Thyroid gland (tissue), 4 donors: ENCODE measurements at regions not wholly inside any gene's neighbourhood (a gene's known extent, or its start where the extent isn't known, plus 50 kb on each side); places are given as distances from the start of the nearest gene placed in this dataset.

Experiments
- CTCF ChIP-seq, 6 experiments: fragments of 200-600 bp in 3 of 6; fragments of 450-650 bp in 3 of 6; sonication (generic) in 3 of 6; IDR thresholded peaks; one replicate each; pipeline ENCODE4 v1.5.1; 2016 to 2019; ENCODE audit warnings: antibody characterized with exemption in 6 of 6, mild to moderate bottlenecking in 2 of 6, inconsistent platforms in 1 of 6, moderate library complexity in 1 of 6
- POLR2A ChIP-seq, 2 donors: fragments of 450-650 bp; IDR thresholded peaks; one replicate each; pipeline ENCODE4 v1.6.1; 2017; ENCODE audit warnings: antibody characterized with exemption in 2 of 2, mild to moderate bottlenecking in 2 of 2, moderate library complexity in 1 of 2

GRCh38 chr6:154668156-154668555 lies 65.1 kb upstream of the SCAF8 start:
- no peak for TF ChIP-seq CTCF (IDR thresholded peaks at IDR 0.05)
- no peak for TF ChIP-seq POLR2A (IDR thresholded peaks at IDR 0.05)
